HepG2 (cell line): ENCODE measurements at regions not wholly inside any gene's neighbourhood (a gene's known extent, or its start where the extent isn't known, plus 50 kb on each side); places are given as distances from the start of the nearest gene placed in this dataset.

Experiments used
- ATAC-seq: fragments of 200-7000 bp; cut with Tn5 transposase; 3 replicates; pipeline ENCODE4 v1.9.1; 2020; ENCODE audit warnings: mild to moderate bottlenecking, moderate library complexity
- BruUV-seq: library from RNA; stranded (reverse); fragments of 400-500 nt; replicated peaks from 2 replicates; lab custom pipeline; 2021; lab: Mats Ljungman, UMichigan
- CTCF ChIA-PET: fragments of 300-600 bp; formaldehyde crosslinking; extraction: SDS; loops from one replicate; lab custom pipeline; 2021; ENCODE audit warnings: low total read pairs, inconsistent platforms, low intra/inter-chr PET ratio; lab: Yijun Ruan, JAX
- POLR2A ChIA-PET: fragments of 350-600 bp; sonication (Branson Sonifier 250); formaldehyde crosslinking; loops from one replicate; lab custom pipeline; 2020; ENCODE audit warnings: antibody characterized with exemption, inconsistent platforms; lab: Yijun Ruan, JAX
- DNase-seq: peaks from one replicate; pipeline ENCODE4 v3.0.0-alpha.2; 2015; ENCODE audit warnings: low spot score
- FAIRE-seq: peaks from 3 replicates; lab custom pipeline; 2011; peaks lifted over from hg19 to GRCh38; lab: Jason Lieb, UNC
- H2AFZ ChIP-seq: one replicate; pipeline ENCODE4 v1.6.1; 2011; ENCODE audit warnings: low read length, inconsistent platforms
- H3K27ac ChIP-seq: fragments of 300-600 bp; 3 replicates; pipeline ENCODE4 v1.8.0; 2011; ENCODE audit warnings: mixed run types, mild to moderate bottlenecking, mixed read lengths, low read length, inconsistent platforms; ENCODE audit not compliant: insufficient read depth; ENCODE audit errors: extremely low read length
- H3K27me3 ChIP-seq, 2 experiments: fragments of 200-600 bp in 1 of 2; 2 replicates in 1 of 2; 3 replicates in 1 of 2; pipeline versions ENCODE4 v1.6.0 to v1.8.0; 2011; ENCODE audit warnings: low read length in 2 of 2, mild to moderate bottlenecking in 2 of 2, moderate library complexity in 2 of 2, inconsistent platforms in 1 of 2; ENCODE audit not compliant: insufficient read depth in 2 of 2, control insufficient read depth in 1 of 2
- H3K36me3 ChIP-seq, 2 experiments: fragments of 200-600 bp in 1 of 2; replicated peaks in 1 of 2; 2 replicates in 1 of 2; 3 replicates in 1 of 2; pipeline versions ENCODE4 v1.5.1 to v1.8.0; 2011; ENCODE audit warnings: low read length in 2 of 2, inconsistent platforms in 1 of 2; ENCODE audit not compliant: insufficient read depth in 2 of 2, control insufficient read depth in 1 of 2
- H3K4me1 ChIP-seq: 2 replicates; pipeline ENCODE4 v1.5.1; 2012; ENCODE audit warnings: low read length, inconsistent platforms; ENCODE audit not compliant: insufficient read depth
- H3K4me2 ChIP-seq: 2 replicates; pipeline ENCODE4 v1.6.0; 2011; ENCODE audit warnings: low read depth, low read length, inconsistent platforms
- H3K4me3 ChIP-seq, 3 experiments: fragments of 200-600 bp in 1 of 3; sonication (generic), shearing (Covaris generic) in 1 of 3; replicated peaks in 1 of 3; 2 replicates each; pipeline ENCODE4 v1.5.1; 2011 to 2016; ENCODE audit warnings: low read length in 3 of 3, inconsistent platforms in 2 of 3, low read depth in 2 of 3, mild to moderate bottlenecking in 2 of 3, control low read depth in 1 of 3, mixed read lengths in 1 of 3; ENCODE audit not compliant: insufficient read depth in 1 of 3
- H3K79me2 ChIP-seq: one replicate; pipeline ENCODE4 v1.6.1; 2011; ENCODE audit warnings: low read length, inconsistent platforms; ENCODE audit not compliant: insufficient read depth
- H3K9ac ChIP-seq: 2 replicates; pipeline ENCODE4 v1.6.0; 2011; ENCODE audit warnings: mild to moderate bottlenecking, low read depth, low read length, inconsistent platforms; ENCODE audit not compliant: insufficient read depth
- H3K9me3 ChIP-seq: 2 replicates; pipeline ENCODE4 v1.5.1; 2012; ENCODE audit warnings: mild to moderate bottlenecking, low read length
- H4K20me1 ChIP-seq: 2 replicates; pipeline ENCODE4 v1.6.0; 2011; ENCODE audit warnings: inconsistent platforms, mild to moderate bottlenecking, low read length, moderate library complexity; ENCODE audit not compliant: insufficient read depth
- ATF7 ChIP-seq, 2 experiments: fragments of 450-650 bp in 1 of 2; sonication (generic) in 1 of 2; formaldehyde crosslinking in 1 of 2; IDR thresholded peaks; 2 replicates each; pipeline versions ENCODE4 v1.4.0 to v1.6.1; 2016 to 2020; ENCODE audit warnings: antibody characterized with exemption in 1 of 2, mild to moderate bottlenecking in 1 of 2, missing genetic modification reagents in 1 of 2
- DMAP1 ChIP-seq: IDR thresholded peaks from 2 replicates; pipeline ENCODE4 v1.6.1; 2016
- DNMT3B ChIP-seq: conservative IDR thresholded peaks from 2 replicates; pipeline ENCODE4 v1.6.1; 2016; ENCODE audit warnings: missing biosample characterization, control low read depth
- EP300 ChIP-seq, 3 experiments: sonication (generic) in 1 of 3; formaldehyde crosslinking in 1 of 3; IDR thresholded peaks; 2 replicates each; pipeline versions ENCODE4 v1.5.1 to v1.6.1; 2011 to 2020; ENCODE audit warnings: low read depth in 2 of 3, low read length in 2 of 3, borderline replicate concordance in 1 of 3, improper control_type of control experiment in 1 of 3, mild to moderate bottlenecking in 1 of 3, missing genetic modification reagents in 1 of 3, moderate library complexity in 1 of 3
- GTF3A ChIP-seq: sonication (generic); formaldehyde crosslinking; conservative IDR thresholded peaks from 2 replicates; pipeline ENCODE4 v1.4.0; 2020; ENCODE audit warnings: mild to moderate bottlenecking, missing genetic modification reagents
- HMGA1 ChIP-seq: sonication (generic); formaldehyde crosslinking; conservative IDR thresholded peaks from 2 replicates; pipeline ENCODE4 v1.4.0; 2020; ENCODE audit warnings: missing genetic modification reagents
- MAFF ChIP-seq: IDR thresholded peaks from 2 replicates; pipeline ENCODE4 v1.6.1; 2011; ENCODE audit warnings: low read depth, low read length, improper control_type of control experiment
- MTA1 ChIP-seq: sonication (generic); formaldehyde crosslinking; IDR thresholded peaks from 2 replicates; pipeline ENCODE4 v1.4.0; 2020; ENCODE audit warnings: missing genetic modification reagents, mild to moderate bottlenecking, borderline replicate concordance
- SMC3 ChIP-seq: IDR thresholded peaks from 2 replicates; pipeline ENCODE4 v1.6.1; 2011; ENCODE audit warnings: low read length, improper control_type of control experiment
- ZNF260 ChIP-seq: sonication (generic); formaldehyde crosslinking; IDR thresholded peaks from 2 replicates; pipeline ENCODE4 v1.4.0; 2020; ENCODE audit warnings: missing genetic modification reagents, low read depth, mild to moderate bottlenecking, borderline replicate concordance
- ZNF775 ChIP-seq: sonication (generic); formaldehyde crosslinking; IDR thresholded peaks from 2 replicates; pipeline ENCODE4 v1.4.0; 2020; ENCODE audit warnings: missing genetic modification reagents, mild to moderate bottlenecking, moderate library complexity, borderline replicate concordance
- whole genome bisulfite sequencing: methylation state at CpG from one replicate; pipeline ENCODE4 v1.1.6; 2017; ENCODE audit warnings: low lambda C conversion rate; 5-methylcytosine and 5-hydroxymethylcytosine counted together
- in situ Hi-C: cut with HindIII; loops from 2 replicates; pipeline ENCODE4 v1.10.0; 2017; ENCODE audit warnings: low pct_unique_long_range_greater_than_20kb; ENCODE audit not compliant: extremely low pct_ligation_motif_present
- intact Hi-C: fragments of 100-400 bp; cut with micrococcal nuclease; formaldehyde crosslinking; loops from one replicate; pipeline ENCODE4 v1.10.0; 2022; ENCODE audit not compliant: unreplicated experiment
- TF ChIP-seq, protein P1 (sequence below): sonication (generic); formaldehyde crosslinking; IDR thresholded peaks from 2 replicates; pipeline ENCODE4 v1.4.0; 2020; ENCODE audit warnings: mild to moderate bottlenecking, missing genetic modification reagents
- TF ChIP-seq, protein P2 (sequence below): sonication (generic); formaldehyde crosslinking; IDR thresholded peaks from 2 replicates; pipeline ENCODE4 v1.9.0; 2021; ENCODE audit warnings: missing genetic modification reagents, mild to moderate bottlenecking, borderline replicate concordance
- TF ChIP-seq, protein P3 (sequence below): sonication (generic); formaldehyde crosslinking; IDR thresholded peaks from 2 replicates; pipeline ENCODE4 v1.5.1; 2020; ENCODE audit warnings: missing genetic modification reagents, mild to moderate bottlenecking, borderline replicate concordance
- TF ChIP-seq, protein P4 (sequence below): sonication (generic); formaldehyde crosslinking; IDR thresholded peaks from 2 replicates; pipeline ENCODE4 v1.5.0; 2020; ENCODE audit warnings: mild to moderate bottlenecking, missing genetic modification reagents

DNA sequence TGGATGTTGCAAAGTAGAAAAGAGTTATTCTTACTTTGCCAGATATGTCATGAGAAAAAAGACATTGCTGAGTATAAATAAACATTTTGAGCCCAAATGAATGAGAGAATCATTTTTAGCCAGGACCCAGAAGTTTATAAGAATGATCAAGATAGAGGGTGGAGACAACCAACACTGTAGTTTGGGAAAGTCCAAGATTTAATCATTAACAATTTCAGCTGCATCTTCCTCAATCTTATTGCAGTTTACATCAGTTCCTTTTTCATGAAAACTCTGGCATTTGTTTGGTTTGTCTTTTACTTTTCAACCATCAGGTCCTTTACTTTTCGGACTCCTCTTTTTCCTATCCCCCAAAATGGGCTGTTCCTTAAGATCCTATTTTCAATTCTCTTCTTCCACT lies 645.9 kb downstream of the ANKRD50 start:
- Histone ChIP-seq H3K4me1 (no peaks in the 10 kb centered on the region), H2AFZ (no peak overlapping the region), H3K4me3 (no peak overlapping the region), H3K79me2 (no peaks in the 10 kb centered on the region), H4K20me1 (no peaks in the 10 kb centered on the region), H3K27ac (no peak overlapping the region), H3K4me2 (no peak overlapping the region), H3K9ac (no peak overlapping the region), H3K9me3 (peaks cover 21% of the 10 kb centered on the region), H3K36me3 (no peaks in the 10 kb centered on the region), H3K27me3 (no peaks in the 10 kb centered on the region)
- ChIA-PET POLR2A (no interaction called here), CTCF (no interaction called here)
- no peak for DNase-seq
- WGBS: 35% methylated on average over 1 of the region's 1 CpG
- BruUV-seq: no TSS peak
- intact Hi-C loops: no loop called here
- TF ChIP-seq SMC3 (no peak), MAFF (no peak), ZNF260 (CRISPR knock-in tag) (no peak), GTF3A (CRISPR knock-in tag) (no peak), EP300 (IDR thresholded peaks at IDR 0.05; ENCODE audit: low read depth in 2 of 2, low read length in 2 of 2) (no peak), EP300 (CRISPR knock-in tag; IDR thresholded peaks at IDR 0.05; ENCODE audit: borderline replicate concordance) (no peak), HMGA1 (no peak), ZNF775 (CRISPR knock-in tag) (no peak), DMAP1 (CRISPR knock-in tag) (no peak), MTA1 (CRISPR knock-in tag) (no peak), DNMT3B (no peak), ATF7 (IDR thresholded peaks at IDR 0.05) (no peak), ATF7 (CRISPR knock-in tag; IDR thresholded peaks at IDR 0.05) (no peak)
- TF ChIP-seq, protein P1, sequence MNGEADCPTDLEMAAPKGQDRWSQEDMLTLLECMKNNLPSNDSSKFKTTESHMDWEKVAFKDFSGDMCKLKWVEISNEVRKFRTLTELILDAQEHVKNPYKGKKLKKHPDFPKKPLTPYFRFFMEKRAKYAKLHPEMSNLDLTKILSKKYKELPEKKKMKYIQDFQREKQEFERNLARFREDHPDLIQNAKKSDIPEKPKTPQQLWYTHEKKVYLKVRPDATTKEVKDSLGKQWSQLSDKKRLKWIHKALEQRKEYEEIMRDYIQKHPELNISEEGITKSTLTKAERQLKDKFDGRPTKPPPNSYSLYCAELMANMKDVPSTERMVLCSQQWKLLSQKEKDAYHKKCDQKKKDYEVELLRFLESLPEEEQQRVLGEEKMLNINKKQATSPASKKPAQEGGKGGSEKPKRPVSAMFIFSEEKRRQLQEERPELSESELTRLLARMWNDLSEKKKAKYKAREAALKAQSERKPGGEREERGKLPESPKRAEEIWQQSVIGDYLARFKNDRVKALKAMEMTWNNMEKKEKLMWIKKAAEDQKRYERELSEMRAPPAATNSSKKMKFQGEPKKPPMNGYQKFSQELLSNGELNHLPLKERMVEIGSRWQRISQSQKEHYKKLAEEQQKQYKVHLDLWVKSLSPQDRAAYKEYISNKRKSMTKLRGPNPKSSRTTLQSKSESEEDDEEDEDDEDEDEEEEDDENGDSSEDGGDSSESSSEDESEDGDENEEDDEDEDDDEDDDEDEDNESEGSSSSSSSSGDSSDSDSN (CRISPR knock-in tag): no peak
- TF ChIP-seq, protein P2, sequence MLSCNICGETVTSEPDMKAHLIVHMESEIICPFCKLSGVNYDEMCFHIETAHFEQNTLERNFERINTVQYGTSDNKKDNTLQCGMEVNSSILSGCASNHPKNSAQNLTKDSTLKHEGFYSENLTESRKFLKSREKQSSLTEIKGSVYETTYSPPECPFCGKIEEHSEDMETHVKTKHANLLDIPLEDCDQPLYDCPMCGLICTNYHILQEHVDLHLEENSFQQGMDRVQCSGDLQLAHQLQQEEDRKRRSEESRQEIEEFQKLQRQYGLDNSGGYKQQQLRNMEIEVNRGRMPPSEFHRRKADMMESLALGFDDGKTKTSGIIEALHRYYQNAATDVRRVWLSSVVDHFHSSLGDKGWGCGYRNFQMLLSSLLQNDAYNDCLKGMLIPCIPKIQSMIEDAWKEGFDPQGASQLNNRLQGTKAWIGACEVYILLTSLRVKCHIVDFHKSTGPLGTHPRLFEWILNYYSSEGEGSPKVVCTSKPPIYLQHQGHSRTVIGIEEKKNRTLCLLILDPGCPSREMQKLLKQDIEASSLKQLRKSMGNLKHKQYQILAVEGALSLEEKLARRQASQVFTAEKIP (CRISPR knock-in tag): no peak
- TF ChIP-seq, protein P3, sequence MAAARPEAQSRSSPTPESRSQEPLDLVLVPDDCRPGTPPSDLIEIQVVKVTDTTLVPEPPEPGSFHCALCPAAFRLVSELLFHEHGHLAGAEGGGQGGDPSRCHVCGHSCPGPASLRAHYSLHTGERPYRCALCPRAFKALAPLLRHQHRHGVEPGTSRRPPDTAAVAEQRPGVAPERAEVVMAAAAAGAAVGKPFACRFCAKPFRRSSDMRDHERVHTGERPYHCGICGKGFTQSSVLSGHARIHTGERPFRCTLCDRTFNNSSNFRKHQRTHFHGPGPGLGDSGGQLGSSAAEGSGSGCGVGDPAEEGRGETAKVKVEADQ: no peak
- TF ChIP-seq, protein P4, sequence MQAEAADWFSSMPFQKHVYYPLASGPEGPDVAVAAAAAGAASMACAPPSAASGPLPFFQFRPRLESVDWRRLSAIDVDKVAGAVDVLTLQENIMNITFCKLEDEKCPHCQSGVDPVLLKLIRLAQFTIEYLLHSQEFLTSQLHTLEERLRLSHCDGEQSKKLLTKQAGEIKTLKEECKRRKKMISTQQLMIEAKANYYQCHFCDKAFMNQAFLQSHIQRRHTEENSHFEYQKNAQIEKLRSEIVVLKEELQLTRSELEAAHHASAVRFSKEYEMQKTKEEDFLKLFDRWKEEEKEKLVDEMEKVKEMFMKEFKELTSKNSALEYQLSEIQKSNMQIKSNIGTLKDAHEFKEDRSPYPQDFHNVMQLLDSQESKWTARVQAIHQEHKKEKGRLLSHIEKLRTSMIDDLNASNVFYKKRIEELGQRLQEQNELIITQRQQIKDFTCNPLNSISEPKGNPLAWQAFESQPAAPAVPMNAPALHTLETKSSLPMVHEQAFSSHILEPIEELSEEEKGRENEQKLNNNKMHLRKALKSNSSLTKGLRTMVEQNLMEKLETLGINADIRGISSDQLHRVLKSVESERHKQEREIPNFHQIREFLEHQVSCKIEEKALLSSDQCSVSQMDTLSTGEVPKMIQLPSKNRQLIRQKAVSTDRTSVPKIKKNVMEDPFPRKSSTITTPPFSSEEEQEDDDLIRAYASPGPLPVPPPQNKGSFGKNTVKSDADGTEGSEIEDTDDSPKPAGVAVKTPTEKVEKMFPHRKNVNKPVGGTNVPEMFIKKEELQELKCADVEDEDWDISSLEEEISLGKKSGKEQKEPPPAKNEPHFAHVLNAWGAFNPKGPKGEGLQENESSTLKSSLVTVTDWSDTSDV (CRISPR knock-in tag): no peak
- no peak for FAIRE-seq
- ATAC-seq: no peak
- in situ Hi-C loops: no loop called here
